ENCODE measurements at regions not wholly inside any gene's neighbourhood (a gene's known extent, or its start where the extent isn't known, plus 50 kb on each side); places are given as distances from the start of the nearest gene placed in this dataset.
"Not testable (repeated sequence)": the region's sequence is repeated elsewhere in the genome, so short reads cannot be mapped to it uniquely, and the experiment has no call there.

DNA sequence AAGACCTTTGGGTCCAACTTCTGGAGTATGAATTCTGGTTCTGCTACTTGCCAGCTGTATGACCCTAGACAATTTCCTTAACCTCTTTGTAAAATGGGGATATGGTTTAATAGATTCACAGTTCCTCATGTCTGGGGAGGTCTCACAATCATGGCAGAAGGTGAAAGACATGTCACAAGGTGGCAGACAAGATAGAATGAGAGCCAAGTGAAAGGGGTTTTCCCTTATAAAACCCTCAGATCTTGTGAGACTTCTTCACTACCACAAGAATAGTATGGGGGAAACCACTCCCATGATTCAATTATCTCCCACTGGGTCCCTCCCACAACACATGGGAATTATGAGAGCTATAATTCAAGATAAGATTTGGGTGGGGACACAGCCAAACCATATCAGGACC, 63.9 kb upstream of the NRIP1 start:
- H3K4ac ChIP-seq (ENCODE audit: low read length); H3K18ac ChIP-seq (ENCODE audit: low read length); H2BK120ac ChIP-seq (ENCODE audit: low read depth, low read length); H3K14ac ChIP-seq (ENCODE audit: low read length); DNase-seq (ENCODE audit: low spot score); H2BK5ac ChIP-seq (ENCODE audit: low read length); H2BK15ac ChIP-seq (ENCODE audit: low read length); H3K36me3 ChIP-seq (replicated peaks in 1 of 2; ENCODE audit: control insufficient read depth in 2 of 2, insufficient read depth in 2 of 2, low read length in 2 of 2); H3K23ac ChIP-seq (ENCODE audit: low read depth, low read length, poor library complexity); H3K79me1 ChIP-seq (ENCODE audit: low read depth, low read length); H3K4me3 ChIP-seq (ENCODE audit: low read length in 2 of 2); H3K27me3 ChIP-seq (ENCODE audit: control insufficient read depth in 3 of 3, insufficient read depth in 3 of 3, low read depth in 1 of 3, low read length in 3 of 3); H2AK5ac ChIP-seq (ENCODE audit: low read depth, low read length); H3K4me2 ChIP-seq (ENCODE audit: insufficient read depth, low read length, poor library complexity, severe bottlenecking); H3K9me3 ChIP-seq (replicated peaks in 1 of 2; ENCODE audit: control insufficient read depth in 2 of 2, insufficient read depth in 1 of 2, low read depth in 1 of 2, low read length in 2 of 2); H3K9ac ChIP-seq (ENCODE audit: low read depth, low read length, poor library complexity); H3K27ac ChIP-seq (replicated peaks; ENCODE audit: low read length); H4K91ac ChIP-seq (ENCODE audit: low read depth, low read length, poor library complexity); H3K4me1 ChIP-seq (ENCODE audit: control insufficient read depth in 2 of 2, insufficient read depth in 1 of 2, low read depth in 1 of 2, low read length in 2 of 2); H2AFZ ChIP-seq (ENCODE audit: low read length); H2BK12ac ChIP-seq (ENCODE audit: low read length); H4K8ac ChIP-seq (ENCODE audit: low read depth, low read length): not testable (repeated sequence)

DNA sequence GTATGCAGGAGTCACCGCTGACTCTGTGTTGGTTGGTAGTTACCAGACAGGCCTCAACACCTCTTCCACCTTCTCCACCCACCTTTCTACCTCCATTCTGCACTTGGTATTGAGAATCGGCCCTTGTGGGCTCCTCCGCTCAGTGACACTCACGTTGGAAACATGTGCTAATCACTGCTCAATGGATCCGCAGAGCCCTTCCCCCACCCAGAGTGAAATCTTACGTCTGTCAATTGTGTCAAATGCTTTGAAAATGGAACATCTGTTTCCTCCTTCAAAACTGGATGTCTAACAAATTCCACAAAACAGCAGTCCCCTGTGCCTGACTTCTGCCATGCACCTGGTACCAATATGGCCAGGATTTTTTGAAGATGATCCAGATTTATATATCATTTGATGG, 65.5 kb upstream of the NRIP1 start:
- Histone ChIP-seq H4K8ac (ENCODE audit: low read depth, low read length) (no peak overlapping the region), H3K4ac (ENCODE audit: low read length) (no peak overlapping the region), H3K9ac (ENCODE audit: low read depth, low read length, poor library complexity) (no peak overlapping the region), H2BK5ac (ENCODE audit: low read length) (no peak overlapping the region), H3K9me3 (replicated peaks in 1 of 2; ENCODE audit: control insufficient read depth in 2 of 2, insufficient read depth in 1 of 2, low read depth in 1 of 2, low read length in 2 of 2) (peaks cover 0 to 5% of the 10 kb centered on the region in 2 donors), H4K91ac (ENCODE audit: low read depth, low read length, poor library complexity) (no peak overlapping the region), H3K79me1 (ENCODE audit: low read depth, low read length) (no peaks in the 10 kb centered on the region), H3K14ac (ENCODE audit: low read length) (no peak overlapping the region), H3K27ac (replicated peaks; ENCODE audit: low read length) (no peak overlapping the region), H3K36me3 (replicated peaks in 1 of 2; ENCODE audit: control insufficient read depth in 2 of 2, insufficient read depth in 2 of 2, low read length in 2 of 2) (no peaks in the 10 kb centered on the region), H3K23ac (ENCODE audit: low read depth, low read length, poor library complexity) (no peak overlapping the region), H3K27me3 (ENCODE audit: control insufficient read depth in 3 of 3, insufficient read depth in 3 of 3, low read depth in 1 of 3, low read length in 3 of 3) (no peaks in the 10 kb centered on the region), H2AK5ac (ENCODE audit: low read depth, low read length) (no peak overlapping the region), H3K18ac (ENCODE audit: low read length) (no peak overlapping the region), H2AFZ (ENCODE audit: low read length) (no peak overlapping the region), H3K4me1 (ENCODE audit: control insufficient read depth in 2 of 2, insufficient read depth in 1 of 2, low read depth in 1 of 2, low read length in 2 of 2) (peaks cover 2 to 4% of the 10 kb centered on the region in 2 donors), H3K4me3 (ENCODE audit: low read length in 2 of 2) (no peak overlapping the region), H3K4me2 (ENCODE audit: insufficient read depth, low read length, poor library complexity, severe bottlenecking) (no peak overlapping the region), H2BK15ac (ENCODE audit: low read length) (no peak overlapping the region), H2BK120ac (ENCODE audit: low read depth, low read length) (no peak overlapping the region), H2BK12ac (ENCODE audit: low read length) (no peak overlapping the region)
- DNase-seq (ENCODE audit: low spot score), result no peak
- no CpG with 5 or more reads among the region's 6 CpGs for WGBS, 2 donors (ENCODE audit: extremely low coverage in 2 of 2, insufficient read length in 2 of 2, insufficient replicate concordance in 1 of 2)

DNA sequence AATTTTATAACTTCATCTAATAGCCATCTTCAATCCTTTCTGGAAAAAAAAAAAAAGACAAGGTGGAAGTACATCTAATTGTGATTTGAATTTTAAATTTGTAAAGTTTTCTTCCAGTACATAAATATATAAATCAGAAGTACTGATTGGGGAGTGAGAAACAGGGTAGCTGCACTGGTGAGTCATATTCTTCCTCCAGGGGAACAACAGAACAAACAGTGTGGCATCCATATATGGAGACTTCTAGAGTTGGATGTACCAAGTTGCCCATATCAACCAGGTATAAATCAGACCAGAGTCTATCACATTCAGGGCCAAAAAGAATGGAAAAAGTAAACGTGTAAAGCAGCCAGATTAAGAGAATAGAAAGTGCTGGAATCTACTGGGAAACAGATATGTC, 66.0 kb upstream of the NRIP1 start:
- Histone ChIP-seq H2AFZ (ENCODE audit: low read length) (no peak overlapping the region), H3K79me1 (ENCODE audit: low read depth, low read length) (no peaks in the 10 kb centered on the region), H3K27me3 (ENCODE audit: control insufficient read depth in 3 of 3, insufficient read depth in 3 of 3, low read depth in 1 of 3, low read length in 3 of 3) (no peaks in the 10 kb centered on the region), H3K23ac (ENCODE audit: low read depth, low read length, poor library complexity) (no peak overlapping the region), H2BK12ac (ENCODE audit: low read length) (no peak overlapping the region), H3K4me2 (ENCODE audit: insufficient read depth, low read length, poor library complexity, severe bottlenecking) (no peak overlapping the region), H3K9ac (ENCODE audit: low read depth, low read length, poor library complexity) (no peak overlapping the region), H3K4me3 (ENCODE audit: low read length in 2 of 2) (no peak overlapping the region), H3K18ac (ENCODE audit: low read length) (no peak overlapping the region), H4K91ac (ENCODE audit: low read depth, low read length, poor library complexity) (no peak overlapping the region), H3K36me3 (replicated peaks in 1 of 2; ENCODE audit: control insufficient read depth in 2 of 2, insufficient read depth in 2 of 2, low read length in 2 of 2) (no peaks in the 10 kb centered on the region), H3K27ac (replicated peaks; ENCODE audit: low read length) (no peak overlapping the region), H2BK5ac (ENCODE audit: low read length) (no peak overlapping the region), H3K4me1 (ENCODE audit: control insufficient read depth in 2 of 2, insufficient read depth in 1 of 2, low read depth in 1 of 2, low read length in 2 of 2) (peaks cover 2 to 4% of the 10 kb centered on the region in 2 donors), H3K14ac (ENCODE audit: low read length) (no peak overlapping the region), H3K9me3 (replicated peaks in 1 of 2; ENCODE audit: control insufficient read depth in 2 of 2, insufficient read depth in 1 of 2, low read depth in 1 of 2, low read length in 2 of 2) (peaks cover 0 to 5% of the 10 kb centered on the region in 2 donors), H3K4ac (ENCODE audit: low read length) (no peak overlapping the region), H4K8ac (ENCODE audit: low read depth, low read length) (no peak overlapping the region), H2BK120ac (ENCODE audit: low read depth, low read length) (no peak overlapping the region), H2BK15ac (ENCODE audit: low read length) (no peak overlapping the region), H2AK5ac (ENCODE audit: low read depth, low read length) (no peak overlapping the region)
- WGBS, 2 donors (ENCODE audit: extremely low coverage in 2 of 2, insufficient read length in 2 of 2, insufficient replicate concordance in 1 of 2), result no CpG with 5 or more reads among the region's 1 CpG
- no peak for DNase-seq (ENCODE audit: low spot score)

DNA sequence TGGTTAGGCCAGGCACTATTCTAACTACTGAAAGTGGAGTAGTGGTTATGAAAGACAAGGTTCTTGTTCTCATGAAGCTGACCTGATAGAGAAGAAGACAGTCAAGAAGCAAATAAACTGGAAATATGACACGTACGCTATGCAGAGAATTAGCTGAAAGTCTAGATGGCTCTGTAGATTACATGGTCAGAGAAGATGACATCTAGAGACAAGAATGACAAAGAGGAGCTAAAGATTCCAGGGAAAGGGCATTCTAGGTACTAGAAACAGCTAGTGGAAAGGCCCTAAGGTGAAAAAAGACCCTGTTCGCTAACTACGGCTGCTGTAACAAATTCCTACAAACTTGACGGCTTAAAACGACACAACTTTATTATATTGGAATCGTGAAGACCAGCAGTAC, 68.0 kb upstream of the NRIP1 start:
- Histone ChIP-seq H2BK5ac (ENCODE audit: low read length) (no peak overlapping the region), H3K27ac (replicated peaks; ENCODE audit: low read length) (no peak overlapping the region), H2BK12ac (ENCODE audit: low read length) (no peak overlapping the region), H3K4me2 (ENCODE audit: insufficient read depth, low read length, poor library complexity, severe bottlenecking) (no peak overlapping the region), H3K4me1 (ENCODE audit: control insufficient read depth in 2 of 2, insufficient read depth in 1 of 2, low read depth in 1 of 2, low read length in 2 of 2) (peaks cover 2 to 4% of the 10 kb centered on the region in 2 donors), H2BK15ac (ENCODE audit: low read length) (no peak overlapping the region), H3K9ac (ENCODE audit: low read depth, low read length, poor library complexity) (no peak overlapping the region), H3K36me3 (replicated peaks in 1 of 2; ENCODE audit: control insufficient read depth in 2 of 2, insufficient read depth in 2 of 2, low read length in 2 of 2) (no peaks in the 10 kb centered on the region), H3K4me3 (ENCODE audit: low read length in 2 of 2) (no peak overlapping the region), H3K18ac (ENCODE audit: low read length) (no peak overlapping the region), H2AK5ac (ENCODE audit: low read depth, low read length) (no peak overlapping the region), H3K79me1 (ENCODE audit: low read depth, low read length) (no peaks in the 10 kb centered on the region), H2BK120ac (ENCODE audit: low read depth, low read length) (no peak overlapping the region), H3K23ac (ENCODE audit: low read depth, low read length, poor library complexity) (no peak overlapping the region), H2AFZ (ENCODE audit: low read length) (no peak overlapping the region), H4K91ac (ENCODE audit: low read depth, low read length, poor library complexity) (no peak overlapping the region), H3K4ac (ENCODE audit: low read length) (no peak overlapping the region), H3K14ac (ENCODE audit: low read length) (no peak overlapping the region), H3K27me3 (ENCODE audit: control insufficient read depth in 3 of 3, insufficient read depth in 3 of 3, low read depth in 1 of 3, low read length in 3 of 3) (no peaks in the 10 kb centered on the region), H3K9me3 (replicated peaks in 1 of 2; ENCODE audit: control insufficient read depth in 2 of 2, insufficient read depth in 1 of 2, low read depth in 1 of 2, low read length in 2 of 2) (peaks cover 0 to 5% of the 10 kb centered on the region in 2 donors), H4K8ac (ENCODE audit: low read depth, low read length) (no peak overlapping the region)
- DNase-seq (ENCODE audit: low spot score), result no peak
- no CpG with 5 or more reads among the region's 7 CpGs for WGBS, 2 donors (ENCODE audit: extremely low coverage in 2 of 2, insufficient read length in 2 of 2, insufficient replicate concordance in 1 of 2)
